Body of pancreas (tissue), 4 donors: ENCODE measurements at regions not wholly inside any gene's neighbourhood (a gene's known extent, or its start where the extent isn't known, plus 50 kb on each side); places are given as distances from the start of the nearest gene placed in this dataset.
"Not testable (repeated sequence)": the region's sequence is repeated elsewhere in the genome, so short reads cannot be mapped to it uniquely, and the experiment has no call there.

ENCODE experiments used
- ATAC-seq: fragments of 150-250 bp; one replicate; pipeline ENCODE4 v1.9.1; 2016
- DNase-seq, 4 donors: peaks; one replicate each; pipeline ENCODE4 v3.0.0-alpha.2; 2019
- H3K27ac ChIP-seq, 4 donors: fragments of 200-600 bp; sonication (generic); 1 replicate in 3 of 4; 2 replicates in 1 of 4; pipeline versions ENCODE4 v1.5.1 to v1.6.1; 2016 to 2019; ENCODE audit warnings: mild to moderate bottlenecking in 1 of 4, mixed read lengths in 1 of 4, moderate library complexity in 1 of 4
- H3K27me3 ChIP-seq, 2 donors: fragments of 200-600 bp; sonication (generic); one replicate each; pipeline ENCODE4 v1.6.0; 2016; ENCODE audit warnings: mild to moderate bottlenecking in 1 of 2
- H3K36me3 ChIP-seq, 2 donors: fragments of 200-600 bp; sonication (generic); replicated peaks in 1 of 2; 2 replicates each; pipeline ENCODE4 v1.5.1; 2016; ENCODE audit warnings: low read depth in 2 of 2; ENCODE audit not compliant: insufficient read depth in 1 of 2
- H3K4me1 ChIP-seq: fragments of 200-600 bp; sonication (generic); one replicate; pipeline ENCODE4 v1.6.0; 2016
- H3K4me3 ChIP-seq, 2 donors: fragments of 200-600 bp; sonication (generic); 1 replicate in 1 of 2; 2 replicates in 1 of 2; pipeline ENCODE4 v1.5.1; 2016 to 2019
- H3K9me3 ChIP-seq, 3 donors: fragments of 200-600 bp; sonication (generic); 1 replicate in 2 of 3; 2 replicates in 1 of 3; pipeline ENCODE4 v1.5.1; 2016
- POLR2A ChIP-seq, 3 donors: fragments of 450-650 bp; IDR thresholded peaks; one replicate each; pipeline ENCODE4 v1.6.1; 2016; ENCODE audit warnings: antibody characterized with exemption in 3 of 3, mild to moderate bottlenecking in 2 of 3
- WGBS, 2 donors: methylation state at CpG; one replicate each; pipeline ENCODE4 v1.1.5; 2017; 5-methylcytosine and 5-hydroxymethylcytosine counted together
- intact Hi-C: fragments of 100-400 bp; cut with DNase I; formaldehyde crosslinking; loops from one replicate; pipeline ENCODE4 v1.15.1; 2023
- TF ChIP-seq, protein P1 (sequence below), 7 experiments: fragments of 450-650 bp in 4 of 7; fragments of 200-600 bp in 3 of 7; sonication (generic) in 3 of 7; IDR thresholded peaks; one replicate each; pipeline ENCODE4 v1.5.1; 2016 to 2019; ENCODE audit warnings: antibody characterized with exemption in 7 of 7

DNA sequence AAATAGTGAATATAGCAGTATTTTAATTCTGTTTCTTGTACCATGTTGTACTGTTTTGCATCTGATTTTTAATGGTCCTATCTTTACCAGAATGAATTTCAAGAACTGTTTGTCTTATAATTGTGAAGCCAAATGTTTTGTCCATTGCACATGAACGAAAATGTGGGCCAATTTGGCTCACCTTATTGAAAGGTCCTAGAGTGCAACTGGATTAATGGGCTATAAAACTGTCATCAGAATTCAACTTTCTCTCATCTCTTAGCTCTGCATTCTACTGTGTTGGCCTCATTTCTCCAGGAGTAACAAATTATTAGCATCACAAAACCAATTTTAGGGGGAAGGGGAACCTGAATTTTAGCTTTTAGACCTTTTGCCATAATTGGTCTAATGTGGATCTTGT lies 179.4 kb upstream of the NUDT12 start:
- Histone ChIP-seq H3K4me1 (no peaks in the 10 kb centered on the region), H3K27ac (no peak overlapping the region), H3K27me3 (no peaks in the 10 kb centered on the region), H3K9me3 (no peaks in the 10 kb centered on the region), H3K4me3 (no peak overlapping the region), H3K36me3 (no peaks in the 10 kb centered on the region)
- no peak for ATAC-seq
- no peak for DNase-seq
- 14 to 30% methylated on average over 1 of the region's 1 CpG for WGBS, 2 donors
- TF ChIP-seq POLR2A (IDR thresholded peaks at IDR 0.05) = no peak
- TF ChIP-seq, protein P1, sequence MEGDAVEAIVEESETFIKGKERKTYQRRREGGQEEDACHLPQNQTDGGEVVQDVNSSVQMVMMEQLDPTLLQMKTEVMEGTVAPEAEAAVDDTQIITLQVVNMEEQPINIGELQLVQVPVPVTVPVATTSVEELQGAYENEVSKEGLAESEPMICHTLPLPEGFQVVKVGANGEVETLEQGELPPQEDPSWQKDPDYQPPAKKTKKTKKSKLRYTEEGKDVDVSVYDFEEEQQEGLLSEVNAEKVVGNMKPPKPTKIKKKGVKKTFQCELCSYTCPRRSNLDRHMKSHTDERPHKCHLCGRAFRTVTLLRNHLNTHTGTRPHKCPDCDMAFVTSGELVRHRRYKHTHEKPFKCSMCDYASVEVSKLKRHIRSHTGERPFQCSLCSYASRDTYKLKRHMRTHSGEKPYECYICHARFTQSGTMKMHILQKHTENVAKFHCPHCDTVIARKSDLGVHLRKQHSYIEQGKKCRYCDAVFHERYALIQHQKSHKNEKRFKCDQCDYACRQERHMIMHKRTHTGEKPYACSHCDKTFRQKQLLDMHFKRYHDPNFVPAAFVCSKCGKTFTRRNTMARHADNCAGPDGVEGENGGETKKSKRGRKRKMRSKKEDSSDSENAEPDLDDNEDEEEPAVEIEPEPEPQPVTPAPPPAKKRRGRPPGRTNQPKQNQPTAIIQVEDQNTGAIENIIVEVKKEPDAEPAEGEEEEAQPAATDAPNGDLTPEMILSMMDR (IDR thresholded peaks at IDR 0.05) = no peak
- intact Hi-C loops = no loop called here

GRCh38 chr5:103736343-103736742 lies 173.8 kb upstream of the NUDT12 start:
- H3K36me3 ChIP-seq, ATAC-seq, H3K27me3 ChIP-seq, H3K27ac ChIP-seq, H3K4me1 ChIP-seq, intact Hi-C loops, DNase-seq, H3K9me3 ChIP-seq, H3K4me3 ChIP-seq: not testable (repeated sequence)
- 86 to 87% methylated on average over 8 of the region's 8 CpGs for WGBS, 2 donors

GRCh38 chr5:103724271-103724670 lies 161.7 kb upstream of the NUDT12 start:
- intact Hi-C loops = no loop called here
- ATAC-seq (no peak), DNase-seq (no peak)
- no peak for TF ChIP-seq POLR2A (IDR thresholded peaks at IDR 0.05)
- TF ChIP-seq, protein P1 (IDR thresholded peaks at IDR 0.05) = no peak
- H3K4me1 ChIP-seq = no peaks in the 10 kb centered on the region
- no peaks in the 10 kb centered on the region for H3K27me3 ChIP-seq
- no peak overlapping the region for H3K27ac ChIP-seq
- no peak overlapping the region for H3K4me3 ChIP-seq
- no peaks in the 10 kb centered on the region for H3K36me3 ChIP-seq
- H3K9me3 ChIP-seq = peaks cover 0 to 12% (median 0%) of the 10 kb centered on the region in 3 donors

DNA sequence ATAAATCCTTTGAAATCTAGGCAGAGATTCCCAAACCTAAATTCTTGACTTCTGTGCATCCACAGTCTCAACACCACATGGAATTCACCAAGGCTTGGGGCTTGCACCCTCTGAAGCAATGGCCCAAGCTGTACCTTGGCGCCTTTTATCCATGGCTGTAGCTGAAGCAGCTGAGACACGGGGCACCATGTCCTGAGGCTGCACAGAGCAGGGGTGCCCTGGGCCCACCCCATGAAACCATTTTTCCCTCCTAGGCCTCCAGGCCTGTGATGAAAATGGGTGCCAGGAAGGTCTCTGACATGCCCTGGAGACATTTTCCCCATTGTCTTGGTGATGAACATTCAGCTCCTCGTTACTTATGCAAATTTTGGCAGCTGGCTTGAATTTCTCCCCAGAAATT lies 158.6 kb upstream of the NUDT12 start:
- ATAC-seq (no peak), DNase-seq (no peak)
- intact Hi-C loops = no loop called here

GRCh38 chr5:103718108-103718507 lies 155.5 kb upstream of the NUDT12 start:
- no peaks in the 10 kb centered on the region for H3K4me1 ChIP-seq
- ATAC-seq (no peak), DNase-seq (no peak)
- no peaks in the 10 kb centered on the region for H3K27me3 ChIP-seq
- 44 to 59% methylated on average over 1 of the region's 1 CpG for WGBS, 2 donors
- TF ChIP-seq, protein P1 (IDR thresholded peaks at IDR 0.05) = no peak
- no peak for TF ChIP-seq POLR2A (IDR thresholded peaks at IDR 0.05)
- no peaks in the 10 kb centered on the region for H3K36me3 ChIP-seq
- H3K9me3 ChIP-seq = peaks cover 0 to 12% (median 0%) of the 10 kb centered on the region in 3 donors
- H3K27ac ChIP-seq = no peak overlapping the region
- intact Hi-C loops = no loop called here
- H3K4me3 ChIP-seq = no peak overlapping the region

More for the DNA sequence above, 158.6 kb upstream of the NUDT12 start:
- Histone ChIP-seq H3K27ac (no peak overlapping the region), H3K36me3 (no peaks in the 10 kb centered on the region), H3K4me3 (no peak overlapping the region), H3K4me1 (no peaks in the 10 kb centered on the region), H3K27me3 (no peaks in the 10 kb centered on the region), H3K9me3 (peaks cover 0 to 12% (median 0%) of the 10 kb centered on the region in 3 donors)
- WGBS, 2 donors = 73 to 82% methylated on average over 3 of the region's 3 CpGs
- TF ChIP-seq POLR2A (IDR thresholded peaks at IDR 0.05) = no peak
- TF ChIP-seq, protein P1 (IDR thresholded peaks at IDR 0.05) = no peak
